ENCODE measurements at regions not wholly inside any gene's neighbourhood (a gene's known extent, or its start where the extent isn't known, plus 50 kb on each side); places are given as distances from the start of the nearest gene placed in this dataset.

DNA sequence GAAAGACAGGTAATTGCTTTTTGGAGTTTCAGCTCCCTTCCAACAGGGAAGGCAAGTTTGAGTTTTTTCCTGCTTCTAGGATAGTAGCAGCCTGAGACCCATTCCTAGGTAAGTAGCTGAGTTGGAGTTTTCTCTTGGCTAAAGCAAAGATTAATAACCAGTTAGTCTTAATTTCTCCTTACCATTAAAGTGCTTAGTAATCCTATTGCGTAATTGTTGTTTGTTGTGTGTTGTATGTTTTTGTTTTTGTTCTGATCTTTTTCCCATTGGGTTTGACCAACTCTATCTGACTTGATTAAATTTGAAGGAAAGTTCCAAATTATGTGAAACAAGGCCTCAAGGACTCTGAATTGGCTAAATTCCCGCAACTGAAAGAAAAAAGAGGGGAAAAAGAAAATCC lies 83.5 kb downstream of the TBX22 start:
- in situ Hi-C loops (cut with HindIII; ENCODE audit: low sequenced_read_pairs), result no loop called here
- TF ChIP-seq CTCF (IDR thresholded peaks at IDR 0.05; ENCODE audit: low read depth, low read length, missing control alignments), result no peak
- H3K4me3 ChIP-seq (ENCODE audit: low read depth, low read length), result no peak overlapping the region
- no peak for DNase-seq (ENCODE audit: low read depth)

DNA sequence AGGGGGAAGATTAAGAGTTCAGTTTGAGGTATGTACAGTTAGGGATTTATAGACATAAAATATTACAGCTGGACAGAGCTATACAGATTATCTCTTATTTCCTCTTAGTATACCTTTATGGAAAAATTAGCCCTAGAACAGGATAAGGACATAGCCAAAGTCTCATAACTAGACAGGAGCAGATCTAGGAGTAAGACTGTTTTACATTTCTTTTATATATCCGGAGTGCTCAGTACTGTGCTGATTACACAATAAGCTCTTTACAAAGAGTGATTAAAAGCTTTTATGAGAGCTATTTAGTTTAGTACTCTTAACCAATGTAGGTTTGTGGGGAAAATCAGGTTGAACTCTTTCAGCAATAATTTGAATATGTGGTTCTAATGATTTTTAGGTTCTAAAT lies 105.8 kb downstream of the TBX22 start:
- in situ Hi-C loops (cut with HindIII; ENCODE audit: low sequenced_read_pairs), result no loop called here
- no peak for TF ChIP-seq CTCF (IDR thresholded peaks at IDR 0.05; ENCODE audit: low read depth, low read length, missing control alignments)
- H3K4me3 ChIP-seq (ENCODE audit: low read depth, low read length), result no peak overlapping the region
- no peak for DNase-seq (ENCODE audit: low read depth)

DNA sequence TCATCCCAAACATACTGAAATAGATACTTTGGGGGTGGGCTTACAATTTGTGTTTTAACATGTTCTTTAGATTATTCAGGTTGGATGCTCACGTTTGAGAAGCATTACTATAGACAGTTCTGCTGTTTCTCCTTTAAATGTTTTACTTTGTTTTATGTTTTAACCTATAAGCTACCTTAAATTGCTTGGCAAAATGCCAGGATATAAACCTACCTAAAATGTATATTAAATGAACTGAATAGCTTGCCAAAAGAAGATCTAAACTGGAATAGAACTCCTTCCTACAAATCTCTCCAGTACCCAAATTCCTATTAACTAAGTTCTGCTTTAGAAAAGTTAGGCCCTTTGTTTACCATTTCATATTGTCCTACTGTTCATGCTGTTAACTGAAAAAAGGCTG lies 124.4 kb downstream of the TBX22 start:
- H3K4me3 ChIP-seq (ENCODE audit: low read depth, low read length), result no peak overlapping the region
- in situ Hi-C loops (cut with HindIII; ENCODE audit: low sequenced_read_pairs), result no loop called here
- no peak for DNase-seq (ENCODE audit: low read depth)
- TF ChIP-seq CTCF (IDR thresholded peaks at IDR 0.05; ENCODE audit: low read depth, low read length, missing control alignments), result no peak

- in situ Hi-C loops (cut with HindIII; ENCODE audit: low sequenced_read_pairs), result no loop called here
- no peak for TF ChIP-seq CTCF (IDR thresholded peaks at IDR 0.05; ENCODE audit: low read depth, low read length, missing control alignments)
- no peak for DNase-seq (ENCODE audit: low read depth)
- H3K4me3 ChIP-seq (ENCODE audit: low read depth, low read length), result no peak overlapping the region
Observed at GRCh38 chrX:80139564-80139963, 125.0 kb downstream of the TBX22 start.

- in situ Hi-C loops (cut with HindIII; ENCODE audit: low sequenced_read_pairs), result no loop called here
- TF ChIP-seq CTCF (IDR thresholded peaks at IDR 0.05; ENCODE audit: low read depth, low read length, missing control alignments), result no peak
- H3K4me3 ChIP-seq (ENCODE audit: low read depth, low read length), result no peak overlapping the region
Observed at GRCh38 chrX:80170581-80170980, 156.0 kb downstream of the TBX22 start.

DNA sequence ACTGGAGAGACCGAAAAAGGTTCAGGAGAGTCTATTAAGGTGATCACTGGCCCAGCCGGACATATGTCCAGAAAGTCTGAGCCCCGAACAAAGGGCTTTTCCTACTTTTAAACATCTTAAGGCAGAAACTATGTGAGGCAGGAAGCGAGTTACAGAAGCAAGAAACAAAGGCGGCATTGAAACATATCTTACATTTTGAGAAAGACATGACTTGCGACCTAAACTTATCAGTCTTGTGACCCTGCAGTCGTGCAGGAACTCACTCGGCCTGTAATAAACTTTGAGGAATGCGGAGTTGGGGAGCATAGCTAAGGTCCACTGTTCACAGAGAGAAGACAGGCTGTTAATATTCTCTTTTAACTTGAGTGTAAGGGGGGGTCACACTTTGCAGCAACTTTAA lies 158.7 kb downstream of the TBX22 start:
- in situ Hi-C loops (cut with HindIII; ENCODE audit: low sequenced_read_pairs), result no loop called here
- H3K4me3 ChIP-seq (ENCODE audit: low read depth, low read length), result no peak overlapping the region
- no peak for DNase-seq (ENCODE audit: low read depth)
- TF ChIP-seq CTCF (IDR thresholded peaks at IDR 0.05; ENCODE audit: low read depth, low read length, missing control alignments), result no peak

More at GRCh38 chrX:80170581-80170980, 156.0 kb downstream of the TBX22 start:
- no peak for DNase-seq (ENCODE audit: low read depth)
